ENCODE measurements at regions not wholly inside any gene's neighbourhood (a gene's known extent, or its start where the extent isn't known, plus 50 kb on each side); places are given as distances from the start of the nearest gene placed in this dataset.
"Not testable (repeated sequence)": the region's sequence is repeated elsewhere in the genome, so short reads cannot be mapped to it uniquely, and the experiment has no call there.

GRCh38 chr2:143840194-143840593, 679.7 kb downstream of the ZEB2 start:
- no peaks in the 10 kb centered on the region for H3K9me3 ChIP-seq (ENCODE audit: control insufficient read depth in 1 of 2, low read length in 2 of 2)
- no peaks in the 10 kb centered on the region for H3K4me1 ChIP-seq (ENCODE audit: control insufficient read depth in 1 of 2, insufficient read depth in 2 of 2, low read length in 2 of 2)
- H3K36me3 ChIP-seq (ENCODE audit: control insufficient read depth in 1 of 2, insufficient read depth in 2 of 2, low read length in 2 of 2): no peaks in the 10 kb centered on the region
- H3K27me3 ChIP-seq (ENCODE audit: low read depth, low read length): no peaks in the 10 kb centered on the region
- H3K27ac ChIP-seq (ENCODE audit: low read length): no peak overlapping the region
- no peak overlapping the region for H3K4me3 ChIP-seq (ENCODE audit: low read depth in 1 of 2, low read length in 2 of 2)

GRCh38 chr2:143839456-143839855, 680.5 kb downstream of the ZEB2 start:
- Histone ChIP-seq H3K9me3 (ENCODE audit: control insufficient read depth in 1 of 2, low read length in 2 of 2) (no peaks in the 10 kb centered on the region), H3K27me3 (ENCODE audit: low read depth, low read length) (no peaks in the 10 kb centered on the region), H3K36me3 (ENCODE audit: control insufficient read depth in 1 of 2, insufficient read depth in 2 of 2, low read length in 2 of 2) (no peaks in the 10 kb centered on the region), H3K27ac (ENCODE audit: low read length) (no peak overlapping the region), H3K4me3 (ENCODE audit: low read depth in 1 of 2, low read length in 2 of 2) (no peak overlapping the region), H3K4me1 (ENCODE audit: control insufficient read depth in 1 of 2, insufficient read depth in 2 of 2, low read length in 2 of 2) (no peaks in the 10 kb centered on the region)

- not testable (repeated sequence) for H3K27ac ChIP-seq (ENCODE audit: low read length)
Measured at GRCh38 chr2:143837055-143837454, 682.9 kb downstream of the ZEB2 start.

GRCh38 chr2:143835481-143835880, 684.4 kb downstream of the ZEB2 start:
- Histone ChIP-seq H3K4me3 (ENCODE audit: low read depth in 1 of 2, low read length in 2 of 2) (no peak overlapping the region), H3K9me3 (ENCODE audit: control insufficient read depth in 1 of 2, low read length in 2 of 2) (no peaks in the 10 kb centered on the region), H3K4me1 (ENCODE audit: control insufficient read depth in 1 of 2, insufficient read depth in 2 of 2, low read length in 2 of 2) (no peaks in the 10 kb centered on the region), H3K27me3 (ENCODE audit: low read depth, low read length) (no peaks in the 10 kb centered on the region), H3K36me3 (ENCODE audit: control insufficient read depth in 1 of 2, insufficient read depth in 2 of 2, low read length in 2 of 2) (no peaks in the 10 kb centered on the region), H3K27ac (ENCODE audit: low read length) (no peak overlapping the region)

More at GRCh38 chr2:143837055-143837454, 682.9 kb downstream of the ZEB2 start:
- H3K27me3 ChIP-seq (ENCODE audit: low read depth, low read length); H3K4me1 ChIP-seq (ENCODE audit: control insufficient read depth in 1 of 2, insufficient read depth in 2 of 2, low read length in 2 of 2); H3K9me3 ChIP-seq (ENCODE audit: control insufficient read depth in 1 of 2, low read length in 2 of 2); H3K36me3 ChIP-seq (ENCODE audit: control insufficient read depth in 1 of 2, insufficient read depth in 2 of 2, low read length in 2 of 2); H3K4me3 ChIP-seq (ENCODE audit: low read depth in 1 of 2, low read length in 2 of 2): not testable (repeated sequence)

- Histone ChIP-seq H3K4me3 (ENCODE audit: low read depth in 1 of 2, low read length in 2 of 2) (no peak overlapping the region), H3K36me3 (ENCODE audit: control insufficient read depth in 1 of 2, insufficient read depth in 2 of 2, low read length in 2 of 2) (no peaks in the 10 kb centered on the region), H3K27ac (ENCODE audit: low read length) (no peak overlapping the region), H3K27me3 (ENCODE audit: low read depth, low read length) (no peaks in the 10 kb centered on the region), H3K4me1 (ENCODE audit: control insufficient read depth in 1 of 2, insufficient read depth in 2 of 2, low read length in 2 of 2) (no peaks in the 10 kb centered on the region), H3K9me3 (ENCODE audit: control insufficient read depth in 1 of 2, low read length in 2 of 2) (no peaks in the 10 kb centered on the region)
Measured at GRCh38 chr2:143833015-143833660, 686.8 kb downstream of the ZEB2 start.

- Histone ChIP-seq H3K27ac (ENCODE audit: low read length) (no peak overlapping the region), H3K27me3 (ENCODE audit: low read depth, low read length) (no peaks in the 10 kb centered on the region), H3K9me3 (ENCODE audit: control insufficient read depth in 1 of 2, low read length in 2 of 2) (no peaks in the 10 kb centered on the region), H3K4me3 (ENCODE audit: low read depth in 1 of 2, low read length in 2 of 2) (no peak overlapping the region), H3K4me1 (ENCODE audit: control insufficient read depth in 1 of 2, insufficient read depth in 2 of 2, low read length in 2 of 2) (no peaks in the 10 kb centered on the region), H3K36me3 (ENCODE audit: control insufficient read depth in 1 of 2, insufficient read depth in 2 of 2, low read length in 2 of 2) (no peaks in the 10 kb centered on the region)
Measured at GRCh38 chr2:143830476-143830875, 689.4 kb downstream of the ZEB2 start.

GRCh38 chr2:143828763-143829537, 691.0 kb downstream of the ZEB2 start:
- Histone ChIP-seq H3K36me3 (ENCODE audit: control insufficient read depth in 1 of 2, insufficient read depth in 2 of 2, low read length in 2 of 2) (no peaks in the 10 kb centered on the region), H3K27ac (ENCODE audit: low read length) (no peak overlapping the region), H3K4me1 (ENCODE audit: control insufficient read depth in 1 of 2, insufficient read depth in 2 of 2, low read length in 2 of 2) (no peaks in the 10 kb centered on the region), H3K4me3 (ENCODE audit: low read depth in 1 of 2, low read length in 2 of 2) (no peak overlapping the region), H3K27me3 (ENCODE audit: low read depth, low read length) (no peaks in the 10 kb centered on the region), H3K9me3 (ENCODE audit: control insufficient read depth in 1 of 2, low read length in 2 of 2) (no peaks in the 10 kb centered on the region)

GRCh38 chr2:143824791-143825190, 695.1 kb downstream of the ZEB2 start:
- Histone ChIP-seq H3K9me3 (ENCODE audit: control insufficient read depth in 1 of 2, low read length in 2 of 2) (no peaks in the 10 kb centered on the region), H3K27me3 (ENCODE audit: low read depth, low read length) (no peaks in the 10 kb centered on the region), H3K4me3 (ENCODE audit: low read depth in 1 of 2, low read length in 2 of 2) (no peak overlapping the region), H3K27ac (ENCODE audit: low read length) (no peak overlapping the region), H3K4me1 (ENCODE audit: control insufficient read depth in 1 of 2, insufficient read depth in 2 of 2, low read length in 2 of 2) (no peaks in the 10 kb centered on the region), H3K36me3 (ENCODE audit: control insufficient read depth in 1 of 2, insufficient read depth in 2 of 2, low read length in 2 of 2) (no peaks in the 10 kb centered on the region)

GRCh38 chr2:143823876-143824275, 694.7 kb downstream of the ARHGAP15 start:
- Histone ChIP-seq H3K27ac (ENCODE audit: low read length) (no peak overlapping the region), H3K4me1 (ENCODE audit: control insufficient read depth in 1 of 2, insufficient read depth in 2 of 2, low read length in 2 of 2) (no peaks in the 10 kb centered on the region)

GRCh38 chr2:143823296-143823695, 694.1 kb downstream of the ARHGAP15 start:
- Histone ChIP-seq H3K9me3 (ENCODE audit: control insufficient read depth in 1 of 2, low read length in 2 of 2) (no peaks in the 10 kb centered on the region), H3K4me3 (ENCODE audit: low read depth in 1 of 2, low read length in 2 of 2) (no peak overlapping the region), H3K36me3 (ENCODE audit: control insufficient read depth in 1 of 2, insufficient read depth in 2 of 2, low read length in 2 of 2) (no peaks in the 10 kb centered on the region), H3K4me1 (ENCODE audit: control insufficient read depth in 1 of 2, insufficient read depth in 2 of 2, low read length in 2 of 2) (no peaks in the 10 kb centered on the region), H3K27ac (ENCODE audit: low read length) (no peak overlapping the region), H3K27me3 (ENCODE audit: low read depth, low read length) (no peaks in the 10 kb centered on the region)

More at GRCh38 chr2:143823876-143824275, 694.7 kb downstream of the ARHGAP15 start:
- Histone ChIP-seq H3K9me3 (ENCODE audit: control insufficient read depth in 1 of 2, low read length in 2 of 2) (no peaks in the 10 kb centered on the region), H3K36me3 (ENCODE audit: control insufficient read depth in 1 of 2, insufficient read depth in 2 of 2, low read length in 2 of 2) (no peaks in the 10 kb centered on the region), H3K4me3 (ENCODE audit: low read depth in 1 of 2, low read length in 2 of 2) (no peak overlapping the region), H3K27me3 (ENCODE audit: low read depth, low read length) (no peaks in the 10 kb centered on the region)

- no peaks in the 10 kb centered on the region for H3K36me3 ChIP-seq (ENCODE audit: control insufficient read depth in 1 of 2, insufficient read depth in 2 of 2, low read length in 2 of 2)
- H3K4me1 ChIP-seq (ENCODE audit: control insufficient read depth in 1 of 2, insufficient read depth in 2 of 2, low read length in 2 of 2): no peaks in the 10 kb centered on the region
- no peak overlapping the region for H3K27ac ChIP-seq (ENCODE audit: low read length)
- no peak overlapping the region for H3K4me3 ChIP-seq (ENCODE audit: low read depth in 1 of 2, low read length in 2 of 2)
- H3K27me3 ChIP-seq (ENCODE audit: low read depth, low read length): no peaks in the 10 kb centered on the region
- no peaks in the 10 kb centered on the region for H3K9me3 ChIP-seq (ENCODE audit: control insufficient read depth in 1 of 2, low read length in 2 of 2)
Measured at GRCh38 chr2:143822736-143823135, 693.5 kb downstream of the ARHGAP15 start.
